ENCODE measurements at regions not wholly inside any gene's neighbourhood (a gene's known extent, or its start where the extent isn't known, plus 50 kb on each side); places are given as distances from the start of the nearest gene placed in this dataset.

DNA sequence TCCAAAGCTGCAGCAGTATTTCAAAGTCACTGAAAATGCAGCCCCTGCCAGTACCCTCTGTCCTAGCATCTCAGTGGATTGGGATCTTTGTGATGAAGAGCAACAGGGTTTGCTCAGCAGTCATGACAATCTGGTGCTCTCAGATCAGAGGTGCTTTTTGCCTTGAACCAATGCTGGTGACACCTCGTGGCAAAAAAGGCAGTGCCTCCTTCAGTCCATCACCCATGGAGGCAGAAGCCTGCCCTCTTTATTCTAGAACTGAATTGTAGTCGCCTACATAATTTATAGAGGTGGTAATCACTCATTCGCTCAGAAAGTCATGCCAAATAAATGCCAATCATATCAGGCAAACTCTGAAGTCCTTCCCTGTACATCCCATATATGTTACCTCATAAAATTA is 126.0 kb upstream of the VRK1 start:
- DNase-seq (ENCODE audit: low read depth in 6 of 9, low spot score in 9 of 9): no peak
- H3K36me3 ChIP-seq (ENCODE audit: control insufficient read depth in 2 of 2, insufficient read depth in 2 of 2, low read length in 1 of 2): no peaks in the 10 kb centered on the region
- WGBS: 86% methylated on average over 3 of the region's 3 CpGs

DNA sequence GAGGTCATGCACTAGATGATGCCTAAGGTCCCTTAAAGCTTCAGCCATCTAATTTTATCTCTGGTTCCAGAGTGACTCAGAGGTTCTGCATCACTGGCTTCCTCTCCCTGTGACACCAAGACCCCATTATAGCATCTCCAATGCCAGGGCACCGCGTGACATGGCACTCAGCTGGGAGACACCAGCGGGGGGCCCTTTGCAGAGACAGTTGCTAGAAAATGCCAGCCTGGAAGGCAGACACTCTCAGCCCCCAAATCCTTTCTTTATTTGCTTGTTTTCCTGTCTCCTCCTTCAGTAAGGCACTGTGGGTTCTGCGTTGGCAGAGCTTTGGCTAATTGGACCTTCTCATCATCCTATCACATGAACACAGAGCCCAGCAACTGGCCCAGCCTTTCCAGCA is 123.5 kb upstream of the VRK1 start:
- 95% methylated on average over 4 of the region's 4 CpGs for WGBS
- H3K27ac ChIP-seq (ENCODE audit: low read depth in 1 of 2, low read length in 1 of 2): no peak overlapping the region
- no peak for DNase-seq (ENCODE audit: low read depth in 6 of 9, low spot score in 9 of 9)
- H3K9me3 ChIP-seq (ENCODE audit: control insufficient read depth in 2 of 2, insufficient read depth in 1 of 2, low read length in 1 of 2): no peaks in the 10 kb centered on the region
- H3K36me3 ChIP-seq (ENCODE audit: control insufficient read depth in 2 of 2, insufficient read depth in 2 of 2, low read length in 1 of 2): no peaks in the 10 kb centered on the region
- H3K4me3 ChIP-seq (ENCODE audit: low read length in 2 of 2): no peak overlapping the region
- H3K27me3 ChIP-seq (ENCODE audit: control insufficient read depth in 2 of 2, insufficient read depth in 1 of 2, low read length in 1 of 2): no peaks in the 10 kb centered on the region
- no peaks in the 10 kb centered on the region for H3K4me1 ChIP-seq (ENCODE audit: control insufficient read depth in 2 of 2, insufficient read depth in 2 of 2, low read length in 2 of 2)

More for the DNA sequence above, 126.0 kb upstream of the VRK1 start:
- Histone ChIP-seq H3K4me3 (ENCODE audit: low read length in 2 of 2) (no peak overlapping the region), H3K27me3 (ENCODE audit: control insufficient read depth in 2 of 2, insufficient read depth in 1 of 2, low read length in 1 of 2) (no peaks in the 10 kb centered on the region), H3K9me3 (ENCODE audit: control insufficient read depth in 2 of 2, insufficient read depth in 1 of 2, low read length in 1 of 2) (no peaks in the 10 kb centered on the region), H3K27ac (ENCODE audit: low read depth in 1 of 2, low read length in 1 of 2) (no peak overlapping the region), H3K4me1 (ENCODE audit: control insufficient read depth in 2 of 2, insufficient read depth in 2 of 2, low read length in 2 of 2) (no peaks in the 10 kb centered on the region)

DNA sequence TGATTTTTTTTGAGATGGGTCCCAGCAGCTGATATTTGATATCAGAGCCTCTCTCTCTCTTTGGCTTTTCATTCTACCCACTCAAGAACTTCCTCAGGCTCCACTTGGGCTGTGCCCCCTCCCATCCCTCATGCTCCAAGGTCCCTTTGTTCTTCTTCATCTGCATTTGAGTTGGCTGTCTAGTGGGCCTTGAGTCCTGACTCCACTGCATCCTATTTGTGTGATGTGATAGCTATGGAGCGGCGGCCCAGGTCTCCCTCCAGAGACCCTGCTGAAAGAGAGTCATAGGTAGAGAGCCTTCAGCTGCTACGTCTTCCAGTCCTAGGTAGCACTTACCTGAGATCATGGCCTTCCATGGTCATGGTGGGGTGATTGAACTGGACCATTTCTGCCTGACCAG is 123.1 kb upstream of the VRK1 start:
- Histone ChIP-seq H3K4me1 (ENCODE audit: control insufficient read depth in 2 of 2, insufficient read depth in 2 of 2, low read length in 2 of 2) (no peaks in the 10 kb centered on the region), H3K27me3 (ENCODE audit: control insufficient read depth in 2 of 2, insufficient read depth in 1 of 2, low read length in 1 of 2) (peaks cover 0 to 2% of the 10 kb centered on the region in 2 donors), H3K27ac (ENCODE audit: low read depth in 1 of 2, low read length in 1 of 2) (no peak overlapping the region), H3K4me3 (ENCODE audit: low read length in 2 of 2) (no peak overlapping the region), H3K36me3 (ENCODE audit: control insufficient read depth in 2 of 2, insufficient read depth in 2 of 2, low read length in 1 of 2) (no peaks in the 10 kb centered on the region), H3K9me3 (ENCODE audit: control insufficient read depth in 2 of 2, insufficient read depth in 1 of 2, low read length in 1 of 2) (no peaks in the 10 kb centered on the region)
- no peak for DNase-seq (ENCODE audit: low read depth in 6 of 9, low spot score in 9 of 9)
- WGBS: 95% methylated on average over 3 of the region's 3 CpGs

DNA sequence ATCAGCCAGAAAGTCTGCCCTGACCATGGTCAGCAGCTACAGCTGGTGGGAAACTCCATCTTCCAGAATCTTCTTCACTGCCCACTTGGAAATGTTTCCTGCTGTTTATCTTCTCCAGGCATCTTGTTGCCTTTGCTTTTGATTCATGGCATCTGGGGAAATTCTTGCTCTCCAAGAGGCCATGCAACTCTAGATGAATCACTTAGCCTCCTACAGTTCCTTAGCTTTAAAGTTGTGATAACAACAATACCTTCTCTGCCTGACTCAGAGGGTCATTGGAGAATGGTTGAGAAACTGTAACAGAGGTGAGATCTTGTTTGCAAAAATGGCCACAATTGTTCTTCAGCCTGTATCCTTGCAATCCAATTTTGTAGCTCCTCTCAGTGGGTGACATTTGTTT is 121.0 kb upstream of the VRK1 start:
- H3K4me1 ChIP-seq (ENCODE audit: control insufficient read depth in 2 of 2, insufficient read depth in 2 of 2, low read length in 2 of 2): no peaks in the 10 kb centered on the region
- peaks cover 0 to 5% of the 10 kb centered on the region in 2 donors for H3K27me3 ChIP-seq (ENCODE audit: control insufficient read depth in 2 of 2, insufficient read depth in 1 of 2, low read length in 1 of 2)
- H3K9me3 ChIP-seq (ENCODE audit: control insufficient read depth in 2 of 2, insufficient read depth in 1 of 2, low read length in 1 of 2): no peaks in the 10 kb centered on the region
- no peak for DNase-seq (ENCODE audit: low read depth in 6 of 9, low spot score in 9 of 9)
- no peak overlapping the region for H3K4me3 ChIP-seq (ENCODE audit: low read length in 2 of 2)
- H3K36me3 ChIP-seq (ENCODE audit: control insufficient read depth in 2 of 2, insufficient read depth in 2 of 2, low read length in 1 of 2): no peaks in the 10 kb centered on the region
- no peak overlapping the region for H3K27ac ChIP-seq (ENCODE audit: low read depth in 1 of 2, low read length in 1 of 2)

DNA sequence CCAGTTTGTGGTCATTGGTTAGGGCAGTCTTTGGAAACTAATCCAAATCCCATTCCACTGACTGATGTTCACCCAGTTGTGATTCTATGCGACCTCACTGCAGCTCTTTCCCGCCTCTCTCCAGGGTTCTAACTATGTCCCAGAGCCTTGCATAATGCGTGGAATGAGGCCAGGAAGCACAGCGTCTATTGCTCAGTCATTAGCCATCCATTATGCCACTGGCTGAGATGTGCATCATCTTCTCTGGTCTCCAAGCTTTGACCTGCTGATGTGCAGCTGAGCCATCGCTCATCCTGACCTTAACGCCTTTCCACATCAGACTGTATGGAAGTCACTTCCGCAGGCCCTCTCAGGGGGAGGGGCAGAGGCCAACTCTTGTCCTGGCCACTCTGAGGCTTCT is 115.4 kb upstream of the VRK1 start:
- Histone ChIP-seq H3K36me3 (ENCODE audit: control insufficient read depth in 2 of 2, insufficient read depth in 2 of 2, low read length in 1 of 2) (no peaks in the 10 kb centered on the region), H3K9me3 (ENCODE audit: control insufficient read depth in 2 of 2, insufficient read depth in 1 of 2, low read length in 1 of 2) (no peaks in the 10 kb centered on the region), H3K27ac (ENCODE audit: low read depth in 1 of 2, low read length in 1 of 2) (no peak overlapping the region), H3K27me3 (ENCODE audit: control insufficient read depth in 2 of 2, insufficient read depth in 1 of 2, low read length in 1 of 2) (peaks cover 0 to 11% of the 10 kb centered on the region in 2 donors), H3K4me1 (ENCODE audit: control insufficient read depth in 2 of 2, insufficient read depth in 2 of 2, low read length in 2 of 2) (no peaks in the 10 kb centered on the region), H3K4me3 (ENCODE audit: low read length in 2 of 2) (no peak overlapping the region)
- 95% methylated on average over 7 of the region's 7 CpGs for WGBS
- DNase-seq (ENCODE audit: low read depth in 6 of 9, low spot score in 9 of 9): no peak

DNA sequence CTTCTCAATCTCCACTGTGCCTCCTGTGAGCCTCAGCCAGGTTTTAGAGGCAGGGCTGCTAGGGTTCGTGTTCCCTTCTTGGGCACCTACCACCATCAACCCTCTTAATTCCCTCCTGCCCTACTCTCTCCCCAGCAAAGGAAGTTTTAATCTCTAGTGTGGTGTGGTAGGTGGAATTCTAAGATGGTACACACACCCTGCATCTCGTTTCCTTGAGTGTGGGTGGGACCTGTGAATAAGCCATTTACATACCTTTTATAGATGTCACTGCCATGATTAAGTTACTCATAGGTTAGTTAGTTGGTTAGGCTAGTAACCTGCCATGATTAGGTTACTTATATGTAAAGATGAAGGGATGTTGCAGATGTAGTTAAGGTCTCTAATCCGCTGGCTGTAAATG is 114.8 kb upstream of the VRK1 start:
- H3K27me3 ChIP-seq (ENCODE audit: control insufficient read depth in 2 of 2, insufficient read depth in 1 of 2, low read length in 1 of 2): peaks cover 0 to 11% of the 10 kb centered on the region in 2 donors
- H3K9me3 ChIP-seq (ENCODE audit: control insufficient read depth in 2 of 2, insufficient read depth in 1 of 2, low read length in 1 of 2): no peaks in the 10 kb centered on the region
- WGBS: 88% methylated on average over 3 of the region's 3 CpGs
- no peak overlapping the region for H3K27ac ChIP-seq (ENCODE audit: low read depth in 1 of 2, low read length in 1 of 2)
- no peak for DNase-seq (ENCODE audit: low read depth in 6 of 9, low spot score in 9 of 9)
- H3K36me3 ChIP-seq (ENCODE audit: control insufficient read depth in 2 of 2, insufficient read depth in 2 of 2, low read length in 1 of 2): no peaks in the 10 kb centered on the region
- no peak overlapping the region for H3K4me3 ChIP-seq (ENCODE audit: low read length in 2 of 2)
- H3K4me1 ChIP-seq (ENCODE audit: control insufficient read depth in 2 of 2, insufficient read depth in 2 of 2, low read length in 2 of 2): no peaks in the 10 kb centered on the region

DNA sequence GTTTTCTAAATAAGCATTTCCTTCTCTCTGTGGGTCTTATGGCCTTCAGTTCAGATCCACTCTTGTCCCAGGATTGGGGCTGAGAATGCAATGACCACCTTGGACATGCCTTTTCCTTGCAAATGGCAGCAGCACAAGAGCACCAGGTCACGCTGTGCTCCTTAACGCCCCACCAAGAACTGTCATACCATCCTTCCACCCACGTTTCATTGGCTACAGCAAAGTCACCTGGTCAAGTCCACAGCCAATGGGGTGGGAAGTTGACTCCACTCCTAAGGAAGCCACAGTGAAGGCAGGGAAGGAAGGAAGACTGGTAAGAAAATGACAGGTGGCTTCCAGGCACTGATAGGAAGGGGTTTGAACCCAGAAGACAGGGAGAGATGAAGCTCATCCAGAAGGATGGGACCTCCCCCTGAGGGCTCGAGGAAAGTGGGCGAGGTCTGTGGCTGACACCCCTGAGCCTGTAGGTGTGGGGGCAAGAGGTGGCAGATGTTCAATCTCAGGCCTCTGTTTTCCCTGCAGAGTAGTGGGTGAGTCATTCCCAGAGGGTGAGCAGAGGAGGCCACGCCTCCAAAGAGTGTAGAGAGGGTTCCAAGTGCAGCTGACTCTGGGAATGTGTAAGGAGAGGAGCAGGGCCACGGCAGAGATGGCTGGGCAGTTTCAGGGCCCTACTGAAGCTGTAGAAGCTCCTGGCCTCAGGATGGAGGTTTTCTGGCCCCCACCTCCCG is 113.5 kb upstream of the VRK1 start:
- no peak overlapping the region for H3K27ac ChIP-seq (ENCODE audit: low read depth in 1 of 2, low read length in 1 of 2)
- H3K27me3 ChIP-seq (ENCODE audit: control insufficient read depth in 2 of 2, insufficient read depth in 1 of 2, low read length in 1 of 2): peaks cover 0 to 11% of the 10 kb centered on the region in 2 donors
- no peaks in the 10 kb centered on the region for H3K4me1 ChIP-seq (ENCODE audit: control insufficient read depth in 2 of 2, insufficient read depth in 2 of 2, low read length in 2 of 2)
- DNase-seq (ENCODE audit: low read depth in 6 of 9, low spot score in 9 of 9): no peak
- H3K9me3 ChIP-seq (ENCODE audit: control insufficient read depth in 2 of 2, insufficient read depth in 1 of 2, low read length in 1 of 2): no peaks in the 10 kb centered on the region
- 90% methylated on average over 8 of the region's 8 CpGs for whole genome bisulfite sequencing
- no peak overlapping the region for H3K4me3 ChIP-seq (ENCODE audit: low read length in 2 of 2)
- no peaks in the 10 kb centered on the region for H3K36me3 ChIP-seq (ENCODE audit: control insufficient read depth in 2 of 2, insufficient read depth in 2 of 2, low read length in 1 of 2)

DNA sequence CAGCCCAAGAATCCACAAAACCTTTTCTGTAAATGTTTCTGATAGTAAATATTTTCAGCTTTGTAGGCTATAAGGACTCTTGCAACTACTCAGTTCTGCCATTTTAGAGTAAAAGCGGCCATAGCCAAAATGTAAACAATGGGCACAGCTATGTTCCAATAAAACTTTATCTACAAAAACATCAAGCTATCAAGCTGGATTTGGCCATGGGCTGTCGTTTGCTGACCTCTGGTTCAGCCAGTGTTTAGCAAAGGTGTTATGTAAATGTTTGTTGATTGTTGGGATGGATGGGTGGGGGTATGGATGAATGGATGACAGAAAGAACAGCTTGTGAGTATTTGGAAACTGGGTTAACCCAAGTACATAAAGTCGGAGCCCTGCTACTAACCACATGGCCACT is 111.1 kb upstream of the VRK1 start:
- H3K27me3 ChIP-seq (ENCODE audit: control insufficient read depth in 2 of 2, insufficient read depth in 1 of 2, low read length in 1 of 2): peaks cover 0 to 6% of the 10 kb centered on the region in 2 donors
- no peak overlapping the region for H3K4me3 ChIP-seq (ENCODE audit: low read length in 2 of 2)
- no peaks in the 10 kb centered on the region for H3K4me1 ChIP-seq (ENCODE audit: control insufficient read depth in 2 of 2, insufficient read depth in 2 of 2, low read length in 2 of 2)
- no peak overlapping the region for H3K27ac ChIP-seq (ENCODE audit: low read depth in 1 of 2, low read length in 1 of 2)
- H3K36me3 ChIP-seq (ENCODE audit: control insufficient read depth in 2 of 2, insufficient read depth in 2 of 2, low read length in 1 of 2): no peaks in the 10 kb centered on the region
- 75% methylated on average over 3 of the region's 3 CpGs for WGBS
- no peaks in the 10 kb centered on the region for H3K9me3 ChIP-seq (ENCODE audit: control insufficient read depth in 2 of 2, insufficient read depth in 1 of 2, low read length in 1 of 2)
- DNase-seq (ENCODE audit: low read depth in 6 of 9, low spot score in 9 of 9): no peak

DNA sequence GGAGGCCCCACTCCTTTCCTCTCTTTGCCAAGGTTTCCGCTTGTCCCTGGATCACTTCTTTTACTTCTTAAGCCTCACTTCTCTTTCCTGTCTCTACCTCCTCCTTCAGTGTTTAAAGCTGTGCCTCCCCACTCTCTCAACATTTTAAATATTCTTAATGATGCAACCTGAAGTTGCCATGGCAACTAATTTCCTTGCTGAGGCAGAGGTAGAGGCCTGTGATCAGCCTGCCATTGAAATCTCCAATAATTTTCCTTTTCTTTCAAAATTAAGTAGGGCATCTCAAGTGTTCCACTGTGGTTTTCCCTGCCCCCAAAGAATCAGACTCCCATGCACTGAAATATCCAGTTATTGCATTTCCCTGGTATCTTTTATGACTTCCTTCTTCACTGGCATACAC is 108.6 kb upstream of the VRK1 start:
- Histone ChIP-seq H3K4me3 (ENCODE audit: low read length in 2 of 2) (no peak overlapping the region), H3K9me3 (ENCODE audit: control insufficient read depth in 2 of 2, insufficient read depth in 1 of 2, low read length in 1 of 2) (no peaks in the 10 kb centered on the region), H3K36me3 (ENCODE audit: control insufficient read depth in 2 of 2, insufficient read depth in 2 of 2, low read length in 1 of 2) (no peaks in the 10 kb centered on the region), H3K4me1 (ENCODE audit: control insufficient read depth in 2 of 2, insufficient read depth in 2 of 2, low read length in 2 of 2) (no peaks in the 10 kb centered on the region), H3K27me3 (ENCODE audit: control insufficient read depth in 2 of 2, insufficient read depth in 1 of 2, low read length in 1 of 2) (peaks cover 0 to 9% of the 10 kb centered on the region in 2 donors), H3K27ac (ENCODE audit: low read depth in 1 of 2, low read length in 1 of 2) (no peak overlapping the region)
- no peak for DNase-seq (ENCODE audit: low read depth in 6 of 9, low spot score in 9 of 9)
- 91% methylated on average over 1 of the region's 1 CpG for WGBS
